ENCODE measurements at regions not wholly inside any gene's neighbourhood (a gene's known extent, or its start where the extent isn't known, plus 50 kb on each side); places are given as distances from the start of the nearest gene placed in this dataset.

DNA sequence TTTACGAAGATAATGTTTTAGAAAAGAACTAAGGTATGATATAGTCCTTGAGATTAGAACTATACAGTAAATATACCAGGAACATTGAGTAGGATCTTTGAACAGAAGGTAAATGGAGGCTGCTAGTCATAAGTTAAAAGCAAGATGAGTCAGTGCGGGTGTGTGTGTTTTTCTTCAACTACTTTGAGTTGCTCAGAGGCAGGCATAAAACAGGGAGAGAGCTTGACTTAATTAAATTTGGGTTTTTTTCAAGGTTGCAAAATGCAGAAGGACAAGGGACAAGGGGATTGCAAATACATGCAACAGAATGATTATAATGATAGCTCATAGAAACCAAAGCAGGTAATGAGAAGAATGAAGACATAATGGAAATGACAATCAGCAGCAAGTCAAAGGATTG lies 815.1 kb downstream of the NCAM2 start:
- TF ChIP-seq CTCF (IDR thresholded peaks at IDR 0.05; ENCODE audit: insufficient read depth, low read length, poor library complexity, severe bottlenecking) (no peak), EZH2phosphoT487 (conservative IDR thresholded peaks at IDR 0.05; ENCODE audit: low read length) (no peak)
